ENCODE measurements at regions not wholly inside any gene's neighbourhood (a gene's known extent, or its start where the extent isn't known, plus 50 kb on each side); places are given as distances from the start of the nearest gene placed in this dataset.

DNA sequence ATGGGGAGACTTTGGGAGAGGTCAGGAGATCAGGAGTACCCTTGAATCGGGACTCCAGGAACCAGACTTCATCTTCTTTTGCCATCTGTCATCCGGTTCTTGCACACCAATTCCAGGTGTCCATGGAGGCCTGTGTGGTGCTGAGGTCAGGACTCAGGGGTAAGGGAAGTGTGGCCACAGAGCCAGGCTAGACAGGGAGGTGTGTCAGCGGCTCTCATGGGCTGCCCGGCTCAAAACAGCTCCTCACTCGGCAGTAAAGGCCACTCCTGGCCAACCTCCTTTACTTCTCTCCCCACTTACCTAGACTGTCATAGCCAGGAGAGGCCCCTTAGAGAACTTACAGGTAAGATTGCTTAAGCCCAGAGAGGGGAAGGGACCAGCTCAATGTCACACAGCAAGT, 75.7 kb upstream of the NECTIN1 start:
- no peaks in the 10 kb centered on the region for H3K79me2 ChIP-seq (ENCODE audit: control insufficient read depth, insufficient read depth, low read length)
- H3K9me1 ChIP-seq (replicated peaks; ENCODE audit: control insufficient read depth, extremely low read depth, insufficient read depth, low read length), result no peaks in the 10 kb centered on the region
- H3K9ac ChIP-seq (replicated peaks; ENCODE audit: extremely low read depth, insufficient read depth, low read length), result no peak overlapping the region
- no peak overlapping the region for H3K4me2 ChIP-seq (ENCODE audit: insufficient read depth, low read length)
- no peaks in the 10 kb centered on the region for H3K4me1 ChIP-seq (ENCODE audit: control insufficient read depth, extremely low read depth, insufficient read depth, low read length)
- H3K27me3 ChIP-seq (ENCODE audit: control insufficient read depth in 2 of 2, insufficient read depth in 2 of 2, low read length in 2 of 2), result no peaks in the 10 kb centered on the region
- no peaks in the 10 kb centered on the region for H3K36me3 ChIP-seq (ENCODE audit: control insufficient read depth in 2 of 2, extremely low read depth in 1 of 2, insufficient read depth in 2 of 2, low read length in 2 of 2)
- FAIRE-seq (no peak), DNase-seq (ENCODE audit: low read depth, low spot score) (no peak)
- H3K9me3 ChIP-seq (replicated peaks; ENCODE audit: control insufficient read depth, insufficient read depth, low read length), result no peaks in the 10 kb centered on the region
- no peak overlapping the region for H3K4me3 ChIP-seq (replicated peaks in 1 of 3; ENCODE audit: insufficient read depth in 1 of 3, low read depth in 1 of 3, low read length in 3 of 3)
- ChIA-PET CTCF (no interaction called here), POLR2A (no interaction called here)
- TF ChIP-seq, protein P1, sequence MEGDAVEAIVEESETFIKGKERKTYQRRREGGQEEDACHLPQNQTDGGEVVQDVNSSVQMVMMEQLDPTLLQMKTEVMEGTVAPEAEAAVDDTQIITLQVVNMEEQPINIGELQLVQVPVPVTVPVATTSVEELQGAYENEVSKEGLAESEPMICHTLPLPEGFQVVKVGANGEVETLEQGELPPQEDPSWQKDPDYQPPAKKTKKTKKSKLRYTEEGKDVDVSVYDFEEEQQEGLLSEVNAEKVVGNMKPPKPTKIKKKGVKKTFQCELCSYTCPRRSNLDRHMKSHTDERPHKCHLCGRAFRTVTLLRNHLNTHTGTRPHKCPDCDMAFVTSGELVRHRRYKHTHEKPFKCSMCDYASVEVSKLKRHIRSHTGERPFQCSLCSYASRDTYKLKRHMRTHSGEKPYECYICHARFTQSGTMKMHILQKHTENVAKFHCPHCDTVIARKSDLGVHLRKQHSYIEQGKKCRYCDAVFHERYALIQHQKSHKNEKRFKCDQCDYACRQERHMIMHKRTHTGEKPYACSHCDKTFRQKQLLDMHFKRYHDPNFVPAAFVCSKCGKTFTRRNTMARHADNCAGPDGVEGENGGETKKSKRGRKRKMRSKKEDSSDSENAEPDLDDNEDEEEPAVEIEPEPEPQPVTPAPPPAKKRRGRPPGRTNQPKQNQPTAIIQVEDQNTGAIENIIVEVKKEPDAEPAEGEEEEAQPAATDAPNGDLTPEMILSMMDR (IDR thresholded peaks at IDR 0.05; ENCODE audit: extremely low read depth in 1 of 2, insufficient read depth in 1 of 2, low read depth in 1 of 2, low read length in 2 of 2), result no peak
- TF ChIP-seq GATA2 (IDR thresholded peaks at IDR 0.05; ENCODE audit: insufficient read depth, insufficient read length, low read depth, low read length) (no peak), FOS (IDR thresholded peaks at IDR 0.05; ENCODE audit: borderline replicate concordance, insufficient read depth, low read length) (no peak)
- BruUV-seq (replicated peaks), result no TSS peak
- dilution Hi-C loops (cut with MboI; ENCODE audit: extremely low pct_ligation_motif_present, low sequenced_read_pairs) (no loop called here), intact Hi-C loops (cut with micrococcal nuclease) (no loop called here)
- no peak overlapping the region for H3K27ac ChIP-seq (ENCODE audit: insufficient read depth, low read depth, low read length)
- no peak overlapping the region for H2AFZ ChIP-seq (ENCODE audit: low read depth, low read length)
- H4K20me1 ChIP-seq (replicated peaks; ENCODE audit: control insufficient read depth, extremely low read depth, insufficient read depth, low read length), result no peaks in the 10 kb centered on the region

DNA sequence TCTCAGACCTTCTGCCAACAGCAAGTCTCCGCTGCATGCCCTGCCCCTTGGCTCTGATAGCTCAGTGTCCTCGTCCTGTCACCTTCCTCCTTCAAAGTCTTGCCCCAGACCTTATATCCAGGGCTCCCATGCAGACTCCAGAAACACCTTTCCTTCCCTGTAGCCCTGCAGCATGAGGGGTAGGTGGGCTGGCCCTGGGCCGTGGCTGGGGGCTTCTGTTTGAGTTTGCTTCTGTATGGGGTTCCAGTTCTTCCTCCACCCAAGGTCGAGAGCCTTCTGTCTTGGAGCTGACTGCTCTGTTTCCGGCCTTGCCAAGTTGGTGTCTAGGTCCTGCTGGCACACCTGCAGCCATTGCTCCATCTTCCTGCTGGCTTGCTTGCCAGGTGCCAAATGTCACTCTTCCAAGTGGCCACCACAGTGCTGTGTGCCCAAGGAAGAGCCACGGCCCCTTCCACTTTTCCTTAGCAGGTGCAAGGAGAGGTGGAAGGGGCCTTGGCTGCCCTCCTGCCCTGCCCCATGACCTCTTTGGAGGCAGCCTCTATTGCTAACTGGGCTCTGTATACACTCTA, 74.8 kb upstream of the NECTIN1 start:
- ChIA-PET POLR2A (no interaction called here), CTCF (no interaction called here)
- H3K9me1 ChIP-seq (replicated peaks; ENCODE audit: control insufficient read depth, extremely low read depth, insufficient read depth, low read length), result no peaks in the 10 kb centered on the region

More for the DNA sequence above, 74.8 kb upstream of the NECTIN1 start:
- Histone ChIP-seq H3K9ac (replicated peaks; ENCODE audit: extremely low read depth, insufficient read depth, low read length) (no peak overlapping the region), H3K27ac (ENCODE audit: insufficient read depth, low read depth, low read length) (no peak overlapping the region), H3K4me1 (ENCODE audit: control insufficient read depth, extremely low read depth, insufficient read depth, low read length) (no peaks in the 10 kb centered on the region), H3K4me3 (replicated peaks in 1 of 3; ENCODE audit: insufficient read depth in 1 of 3, low read depth in 1 of 3, low read length in 3 of 3) (no peak overlapping the region), H3K36me3 (ENCODE audit: control insufficient read depth in 2 of 2, extremely low read depth in 1 of 2, insufficient read depth in 2 of 2, low read length in 2 of 2) (no peaks in the 10 kb centered on the region), H3K4me2 (ENCODE audit: insufficient read depth, low read length) (no peak overlapping the region), H3K9me3 (replicated peaks; ENCODE audit: control insufficient read depth, insufficient read depth, low read length) (no peaks in the 10 kb centered on the region), H2AFZ (ENCODE audit: low read depth, low read length) (no peak overlapping the region), H3K27me3 (ENCODE audit: control insufficient read depth in 2 of 2, insufficient read depth in 2 of 2, low read length in 2 of 2) (no peaks in the 10 kb centered on the region), H3K79me2 (ENCODE audit: control insufficient read depth, insufficient read depth, low read length) (no peaks in the 10 kb centered on the region), H4K20me1 (replicated peaks; ENCODE audit: control insufficient read depth, extremely low read depth, insufficient read depth, low read length) (no peaks in the 10 kb centered on the region)
- TF ChIP-seq MYC (IDR thresholded peaks at IDR 0.05; ENCODE audit: low read depth, low read length) (no peak), JUN (IDR thresholded peaks at IDR 0.05; ENCODE audit: borderline replicate concordance, insufficient read depth, insufficient read length, low read depth) (no peak), GATA2 (IDR thresholded peaks at IDR 0.05; ENCODE audit: insufficient read depth, insufficient read length, low read depth, low read length) (no peak), POLR2AphosphoS5 (IDR thresholded peaks at IDR 0.05; ENCODE audit: insufficient read depth, low read depth, low read length) (no peak), EZH2 (IDR thresholded peaks at IDR 0.05; ENCODE audit: borderline replicate concordance, low read depth, low read length, severe bottlenecking) (no peak), POLR2A (IDR thresholded peaks at IDR 0.05; ENCODE audit: low read depth, low read length) (no peak)
- TF ChIP-seq, protein P2, sequence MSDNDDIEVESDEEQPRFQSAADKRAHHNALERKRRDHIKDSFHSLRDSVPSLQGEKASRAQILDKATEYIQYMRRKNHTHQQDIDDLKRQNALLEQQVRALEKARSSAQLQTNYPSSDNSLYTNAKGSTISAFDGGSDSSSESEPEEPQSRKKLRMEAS (IDR thresholded peaks at IDR 0.05; ENCODE audit: insufficient read depth, insufficient read length), result no peak
- TF ChIP-seq, protein P1 (IDR thresholded peaks at IDR 0.05; ENCODE audit: extremely low read depth in 1 of 2, insufficient read depth in 1 of 2, low read depth in 1 of 2, low read length in 2 of 2), result no peak
- FAIRE-seq (no peak), DNase-seq (ENCODE audit: low read depth, low spot score) (no peak)
- intact Hi-C loops (cut with micrococcal nuclease) (no loop called here), dilution Hi-C loops (cut with MboI; ENCODE audit: extremely low pct_ligation_motif_present, low sequenced_read_pairs) (no loop called here)
- BruUV-seq (replicated peaks), result no TSS peak

Measured in endothelial cell of umbilical vein (primary cell).